Ovary (tissue), 7 donors: ENCODE measurements at regions not wholly inside any gene's neighbourhood (a gene's known extent, or its start where the extent isn't known, plus 50 kb on each side); places are given as distances from the start of the nearest gene placed in this dataset.

ENCODE experiments used
- DNase-seq, 5 donors: peaks; one replicate each; pipeline ENCODE4 v3.0.0-alpha.2; 2019 to 2020
- H3K27ac ChIP-seq, 2 donors: fragments of 200-600 bp; one replicate each; pipeline versions ENCODE4 v1.5.1 to v1.8.0; 2019 to 2022
- H3K27me3 ChIP-seq: fragments of 200-600 bp; one replicate; pipeline ENCODE4 v1.8.0; 2022
- H3K36me3 ChIP-seq: fragments of 200-600 bp; sonication (generic); one replicate; pipeline ENCODE4 v1.5.1; 2019
- H3K4me1 ChIP-seq: one replicate; pipeline ENCODE4 v1.8.1; 2013; ENCODE audit warnings: mild to moderate bottlenecking, moderate library complexity; ENCODE audit not compliant: insufficient read depth
- H3K4me3 ChIP-seq: fragments of 200-600 bp; sonication (generic); one replicate; pipeline ENCODE4 v1.5.1; 2017
- H3K9me3 ChIP-seq, 2 donors: fragments of 200-600 bp in 1 of 2; sonication (generic) in 1 of 2; one replicate each; pipeline versions ENCODE4 v1.5.1 to v1.8.1; 2013 to 2019; ENCODE audit warnings: mild to moderate bottlenecking in 1 of 2, moderate library complexity in 1 of 2
- CTCF ChIP-seq, 3 donors: fragments of 450-650 bp in 2 of 3; fragments of 200-600 bp in 1 of 3; IDR thresholded peaks; one replicate each; pipeline versions ENCODE4 v1.5.1 to v1.8.0; 2016 to 2022; ENCODE audit warnings: antibody characterized with exemption in 3 of 3, mild to moderate bottlenecking in 1 of 3
- EP300 ChIP-seq: sonication (generic); formaldehyde crosslinking; IDR thresholded peaks from one replicate; pipeline ENCODE4 v1.6.1; 2017; ENCODE audit warnings: antibody characterized with exemption
- POLR2A ChIP-seq: fragments of 450-650 bp; IDR thresholded peaks from one replicate; pipeline ENCODE4 v1.6.1; 2017; ENCODE audit warnings: antibody characterized with exemption, mild to moderate bottlenecking, moderate library complexity
- WGBS, 3 donors: extraction: QIAGEN DNeasy Blood & Tissue Kit in 1 of 3; methylation state at CpG; one replicate each; pipeline versions ENCODE4 v1.1.5 to v1.1.7; 2013 to 2017; 5-methylcytosine and 5-hydroxymethylcytosine counted together
- intact Hi-C, 4 donors: fragments of 100-400 bp; cut with DNase I; formaldehyde crosslinking; loops; one replicate each; pipeline versions ENCODE4 v1.11.0 to v1.15.1; 2022 to 2023
- donor health status: DM: no; HTN: no; CAD: no; lungs with moderate emphysema.
- donor health status: DM: no; HTN: no; CAD: no.
- donor health status: Bipolar disorder and iron deficiency.
- donor health status: DM: no; HTN: no; CAD: no.
- donor health status: DM: yes; HTN: yes; CAD: no.

- intact Hi-C loops: no loop called here
- H3K27me3 ChIP-seq: no peaks in the 10 kb centered on the region
- DNase-seq: no peak
- peaks cover 1% of the 10 kb centered on the region for H3K4me1 ChIP-seq
- H3K27ac ChIP-seq: no peak overlapping the region
- no peaks in the 10 kb centered on the region for H3K9me3 ChIP-seq
- H3K36me3 ChIP-seq: no peaks in the 10 kb centered on the region
- WGBS, 3 donors: 75 to 85% (median 79%) methylated on average over 3 of the region's 3 CpGs
- TF ChIP-seq EP300: no peak
- no peak for TF ChIP-seq POLR2A
- no peak for TF ChIP-seq CTCF (IDR thresholded peaks at IDR 0.05)
- no peak overlapping the region for H3K4me3 ChIP-seq
Measured at GRCh38 chr7:96415293-96415940, 93.5 kb upstream of the SLC25A13 start.

- TF ChIP-seq CTCF (IDR thresholded peaks at IDR 0.05) (peak in 1 of 3 donors; percentile 29), POLR2A (no peak), EP300 (no peak)
- Histone ChIP-seq H3K36me3 (no peaks in the 10 kb centered on the region), H3K27me3 (no peaks in the 10 kb centered on the region), H3K27ac (no peak overlapping the region), H3K9me3 (no peaks in the 10 kb centered on the region), H3K4me1 (peaks cover 1% of the 10 kb centered on the region), H3K4me3 (no peak overlapping the region)
- intact Hi-C loops: no loop called here
- peak in 2 of 5 donors; percentile 16 to 24 for DNase-seq
- WGBS, 3 donors: 38 to 66% (median 58%) methylated on average over 3 of the region's 3 CpGs
Measured at GRCh38 chr7:96414931-96415292, 93.0 kb upstream of the SLC25A13 start.

GRCh38 chr7:96410126-96410839 lies 88.4 kb upstream of the SLC25A13 start:
- Histone ChIP-seq H3K4me3 (no peak overlapping the region), H3K36me3 (no peaks in the 10 kb centered on the region), H3K27me3 (no peaks in the 10 kb centered on the region), H3K4me1 (no peaks in the 10 kb centered on the region), H3K9me3 (no peaks in the 10 kb centered on the region), H3K27ac (no peak overlapping the region)
- no peak for DNase-seq
- TF ChIP-seq EP300 (no peak), POLR2A (no peak), CTCF (IDR thresholded peaks at IDR 0.05) (no peak)
- WGBS, 3 donors: 35 to 43% (median 37%) methylated on average over 6 of the region's 6 CpGs
- intact Hi-C loops: no loop called here

- TF ChIP-seq EP300 (no peak), CTCF (IDR thresholded peaks at IDR 0.05) (no peak), POLR2A (no peak)
- DNase-seq: no peak
- no peaks in the 10 kb centered on the region for H3K36me3 ChIP-seq
- intact Hi-C loops: no loop called here
- H3K9me3 ChIP-seq: no peaks in the 10 kb centered on the region
- H3K4me1 ChIP-seq: no peaks in the 10 kb centered on the region
- no peak overlapping the region for H3K27ac ChIP-seq
- no peak overlapping the region for H3K4me3 ChIP-seq
- no peaks in the 10 kb centered on the region for H3K27me3 ChIP-seq
- 94 to 98% (median 95%) methylated on average over 9 of the region's 9 CpGs for WGBS, 3 donors
Measured at GRCh38 chr7:96408881-96409280, 87.0 kb upstream of the SLC25A13 start.
